ENCODE measurements at regions not wholly inside any gene's neighbourhood (a gene's known extent, or its start where the extent isn't known, plus 50 kb on each side); places are given as distances from the start of the nearest gene placed in this dataset.
"Not testable (repeated sequence)": the region's sequence is repeated elsewhere in the genome, so short reads cannot be mapped to it uniquely, and the experiment has no call there.

DNA sequence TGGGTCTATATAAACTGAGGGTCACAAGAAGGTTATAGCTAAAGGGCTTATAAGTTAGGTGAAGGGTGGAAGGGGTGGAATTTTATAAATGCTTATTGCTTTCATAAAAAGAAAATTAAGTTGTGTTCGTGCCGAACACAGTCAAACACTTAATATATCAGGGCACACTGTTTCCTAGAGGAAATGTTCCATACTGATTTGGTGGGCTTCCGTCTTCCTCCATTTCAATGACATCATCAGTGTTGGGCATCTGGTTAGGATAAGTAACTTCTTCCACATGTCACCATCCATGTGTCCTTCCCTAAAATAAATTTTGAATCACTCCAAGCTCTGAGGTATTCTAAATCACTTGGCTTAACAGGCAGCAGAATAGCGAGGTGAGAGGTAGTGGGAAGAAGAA is 466.4 kb downstream of the MED13L start:
- no peak for DNase-seq (ENCODE audit: low spot score)

DNA sequence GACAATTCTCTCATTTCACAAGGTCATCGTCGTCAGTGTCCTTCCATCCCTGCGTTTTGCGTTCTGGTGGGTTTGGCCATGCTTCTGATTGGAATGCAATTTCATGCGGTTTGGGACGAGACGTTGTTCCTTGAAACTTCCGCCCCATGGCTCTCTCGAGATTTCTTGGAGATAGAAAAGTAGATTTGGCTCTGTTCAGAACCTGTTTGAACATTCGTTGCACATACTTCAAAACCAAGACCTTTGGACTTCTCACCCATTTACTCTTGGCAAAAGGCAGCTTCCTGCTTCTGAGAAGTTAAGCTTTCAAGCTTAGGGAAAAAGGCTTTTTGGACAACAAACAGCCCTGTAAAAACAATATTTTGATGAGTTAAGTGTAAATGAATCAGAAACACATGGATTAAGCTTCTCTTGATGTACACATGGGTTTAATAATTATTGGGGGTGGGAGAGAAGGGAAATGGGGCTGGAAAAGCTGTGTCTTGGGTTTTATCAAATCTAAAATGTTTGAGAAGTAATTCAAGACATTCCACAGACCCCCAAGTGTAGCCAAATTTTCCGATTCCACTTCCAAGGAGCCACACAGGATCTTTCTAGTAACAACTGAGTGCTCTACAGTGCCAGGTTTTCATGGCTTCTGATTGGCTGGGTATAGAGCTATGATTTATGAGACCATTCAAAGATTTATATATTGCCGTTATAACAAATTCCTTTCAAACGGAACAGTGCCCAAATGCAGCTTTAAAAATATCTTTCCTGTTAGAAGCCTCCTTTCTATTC is 467.2 kb downstream of the MED13L start:
- DNase-seq (ENCODE audit: low spot score), result no peak

DNA sequence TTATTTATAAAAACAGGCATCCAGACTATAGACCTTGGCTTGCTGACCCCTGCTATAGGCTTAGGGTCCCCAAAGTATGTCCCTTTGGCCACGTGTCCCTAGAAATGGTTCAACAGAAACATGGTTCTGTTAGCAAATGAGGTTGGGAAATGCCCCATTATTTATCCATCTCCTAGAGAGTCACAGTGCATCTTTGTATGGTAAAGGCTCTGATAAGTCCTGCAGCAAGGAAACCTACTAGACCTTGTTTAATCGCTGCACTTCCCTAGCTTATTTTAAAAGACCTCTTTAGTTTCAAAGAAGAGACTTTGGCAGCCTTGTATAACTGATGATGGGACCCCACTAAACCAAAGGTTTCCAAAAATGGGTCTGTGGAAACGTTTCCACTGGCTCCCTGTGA is 471.5 kb downstream of the MED13L start:
- DNase-seq (ENCODE audit: low spot score), result no peak

DNA sequence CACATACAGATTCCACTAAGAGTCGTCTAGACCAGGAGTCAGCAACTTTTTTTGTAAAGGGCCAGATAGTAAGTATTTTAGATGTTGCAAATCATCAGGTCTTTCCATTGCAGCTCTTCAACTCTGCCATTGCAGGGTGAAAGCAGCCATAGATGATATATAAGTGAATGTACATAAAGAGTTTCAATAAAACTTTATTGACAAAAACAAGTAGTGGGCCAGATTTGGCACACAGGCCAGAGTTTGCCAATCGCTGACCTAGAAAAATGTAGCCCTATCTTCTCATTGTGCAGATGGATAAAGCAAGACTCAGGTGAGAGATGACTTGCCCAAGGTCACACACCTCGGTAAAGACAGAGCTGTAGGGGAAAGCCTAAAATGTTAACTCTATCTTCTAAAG is 474.7 kb downstream of the MED13L start:
- DNase-seq (ENCODE audit: low spot score), result no peak

DNA sequence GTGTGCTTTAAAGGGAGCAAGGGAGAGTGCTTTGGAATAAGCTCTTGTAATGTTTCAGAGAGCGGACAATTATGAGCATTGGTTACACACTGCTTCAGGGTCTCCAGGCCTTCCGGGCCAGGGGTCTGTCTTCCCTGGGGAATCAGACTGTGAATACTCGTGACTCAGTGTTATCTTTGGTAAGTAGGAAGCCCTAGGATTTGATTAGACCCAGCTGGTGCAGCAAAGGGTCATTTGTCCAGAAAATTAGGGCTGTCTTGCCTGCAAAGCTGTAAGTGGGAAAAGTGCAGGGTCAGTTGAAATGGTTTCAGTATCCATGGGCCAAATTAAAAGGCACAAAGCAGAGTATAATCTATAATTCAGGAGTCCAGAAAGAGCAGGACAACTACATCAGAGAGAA is 475.6 kb downstream of the MED13L start:
- DNase-seq (ENCODE audit: low spot score), result no peak

DNA sequence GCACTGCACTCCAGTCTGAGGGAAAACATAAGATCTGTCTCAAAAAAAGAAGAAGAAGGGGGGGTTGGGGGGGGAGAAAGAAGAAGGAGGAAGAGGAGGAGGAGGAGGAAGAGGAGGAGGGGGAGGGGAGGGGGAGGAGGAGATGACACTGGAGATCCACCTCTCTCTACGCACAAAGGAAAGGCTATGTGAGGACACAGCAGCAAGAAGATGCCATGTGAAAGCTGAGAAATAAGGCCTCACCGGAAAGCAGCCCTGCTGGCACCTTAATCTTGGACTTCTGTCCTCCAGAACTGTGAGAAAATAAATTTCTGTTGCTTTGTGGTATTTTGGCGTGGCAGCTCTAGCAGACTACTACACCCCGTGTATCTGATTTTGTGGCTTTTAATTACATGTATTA is 477.9 kb downstream of the MED13L start:
- DNase-seq (ENCODE audit: low spot score), result no peak

DNA sequence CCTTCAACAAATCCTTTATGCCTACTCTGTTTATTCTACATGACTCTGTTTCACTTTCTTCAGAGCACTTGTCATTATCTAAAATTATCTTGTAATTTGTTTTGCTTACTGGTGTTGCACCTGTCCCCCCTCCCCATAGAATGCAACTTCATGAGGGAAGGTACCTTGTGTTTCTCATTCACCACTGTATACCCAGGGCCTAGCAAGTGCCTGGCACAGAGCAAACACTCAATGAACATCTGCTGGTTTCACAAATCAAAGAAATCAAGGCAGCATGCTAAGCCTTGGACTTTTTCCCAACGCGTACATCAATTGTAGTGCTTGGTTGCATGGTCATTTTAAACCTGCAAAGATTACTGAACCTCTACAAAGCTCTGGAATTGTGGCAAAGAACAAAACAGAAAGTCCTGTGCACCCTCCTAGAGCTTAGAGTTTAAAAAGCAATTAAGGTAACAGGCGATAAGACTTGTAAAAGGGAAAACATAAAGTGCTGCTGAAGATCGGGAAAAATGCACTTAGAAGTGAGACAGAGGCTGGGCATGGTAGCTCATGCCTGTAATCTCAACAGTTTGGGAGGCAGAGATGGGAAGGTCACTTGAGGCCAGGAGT is 479.1 kb downstream of the MED13L start:
- no peak for DNase-seq (ENCODE audit: low spot score)

DNA sequence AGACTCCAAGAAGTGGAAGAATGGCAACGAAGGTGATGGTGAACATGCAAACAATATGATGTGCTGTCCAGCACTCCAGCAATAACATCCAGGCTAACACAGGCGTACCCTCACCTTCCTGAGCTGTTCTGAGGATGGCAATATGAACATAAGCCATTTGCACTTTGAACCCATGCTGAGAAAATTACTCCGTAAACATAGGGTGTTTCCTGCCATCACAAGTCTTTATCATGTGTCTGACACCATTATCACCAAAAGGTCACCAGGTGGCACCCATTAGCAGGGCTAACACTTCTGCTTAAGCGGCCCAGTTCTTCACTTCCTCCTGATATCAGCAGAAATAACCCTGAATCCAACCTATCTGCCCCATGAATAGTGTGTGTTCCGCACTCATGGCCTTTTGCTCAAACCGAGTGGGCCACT is 482.8 kb downstream of the MED13L start:
- no peak for DNase-seq (ENCODE audit: low spot score)

DNA sequence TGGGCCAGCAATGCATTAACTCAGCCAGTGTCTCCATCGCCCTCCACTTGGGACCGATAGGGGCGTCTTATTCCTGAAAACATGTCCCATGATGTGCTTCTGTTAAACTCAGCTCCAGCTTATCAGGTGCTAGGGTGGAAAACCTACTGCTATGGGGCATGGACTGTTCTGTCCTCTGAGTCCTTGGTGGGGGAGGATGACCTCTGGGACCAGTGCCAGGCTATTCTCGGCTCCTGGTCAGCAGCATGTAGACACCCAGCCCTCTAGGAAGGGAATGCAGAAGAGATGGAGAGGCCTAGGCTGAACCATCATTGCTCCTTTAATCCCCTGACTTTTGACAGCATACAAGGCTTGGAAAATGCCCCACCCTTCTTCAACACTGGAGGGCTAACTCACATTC is 486.2 kb downstream of the MED13L start:
- DNase-seq (ENCODE audit: low spot score), result no peak

DNA sequence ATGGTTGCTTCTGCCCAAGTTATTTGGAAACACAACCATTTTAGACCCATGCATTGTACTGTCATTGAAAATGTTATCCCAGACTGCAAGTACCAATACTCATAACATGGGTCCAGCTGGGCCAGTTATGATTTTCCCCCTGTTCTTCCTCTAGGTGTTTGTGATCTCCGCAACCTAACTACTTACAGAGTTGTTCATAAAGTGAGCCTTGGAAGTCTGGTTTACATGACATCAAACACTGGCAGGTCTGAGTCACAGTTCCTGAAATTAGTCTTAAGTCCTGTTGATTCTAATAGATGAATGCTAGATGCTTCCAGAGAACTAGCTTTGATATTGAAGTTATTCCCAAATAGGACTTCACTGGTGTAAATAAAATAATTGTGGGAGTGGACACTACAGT is 487.0 kb downstream of the MED13L start:
- no peak for DNase-seq (ENCODE audit: low spot score)

DNA sequence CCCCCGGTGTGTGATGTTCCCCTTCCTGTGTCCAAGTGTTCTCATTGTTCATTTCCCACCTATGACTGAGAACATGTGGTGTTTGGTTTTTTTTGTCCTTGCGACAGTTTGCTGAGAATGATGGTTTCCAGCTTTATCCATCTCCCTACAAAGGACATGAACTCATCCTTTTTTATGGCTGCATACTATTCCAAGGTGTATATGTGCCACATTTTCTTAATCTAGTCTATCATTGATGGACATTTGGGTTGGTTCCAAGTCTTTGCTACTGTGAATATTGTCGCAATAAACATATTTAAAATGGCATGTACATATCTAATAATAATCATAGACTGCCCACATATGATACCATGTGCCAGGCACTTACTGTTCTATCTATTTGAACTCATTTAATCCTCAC is 491.0 kb downstream of the MED13L start:
- DNase-seq (ENCODE audit: low spot score), result not testable (repeated sequence)

DNA sequence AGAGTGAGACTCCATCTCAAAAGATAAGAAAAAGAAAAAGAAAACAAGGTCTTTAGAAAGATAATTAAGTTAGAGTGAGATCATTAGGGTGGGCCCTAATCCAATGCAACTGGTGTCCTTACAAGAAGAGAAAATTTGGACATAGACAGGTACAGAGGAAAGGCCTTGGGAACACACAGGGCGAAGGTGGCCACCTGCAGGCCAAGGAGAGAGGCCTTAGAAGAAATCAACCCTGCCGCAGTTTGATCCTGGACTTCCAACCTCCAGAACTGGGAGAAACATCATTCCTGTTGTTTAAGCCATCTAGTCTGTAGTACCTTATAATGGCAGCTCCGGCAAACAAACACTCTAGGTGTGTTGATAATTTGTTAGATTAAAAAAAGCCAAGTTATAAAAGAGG is 491.9 kb downstream of the MED13L start:
- DNase-seq (ENCODE audit: low spot score), result no peak

DNA sequence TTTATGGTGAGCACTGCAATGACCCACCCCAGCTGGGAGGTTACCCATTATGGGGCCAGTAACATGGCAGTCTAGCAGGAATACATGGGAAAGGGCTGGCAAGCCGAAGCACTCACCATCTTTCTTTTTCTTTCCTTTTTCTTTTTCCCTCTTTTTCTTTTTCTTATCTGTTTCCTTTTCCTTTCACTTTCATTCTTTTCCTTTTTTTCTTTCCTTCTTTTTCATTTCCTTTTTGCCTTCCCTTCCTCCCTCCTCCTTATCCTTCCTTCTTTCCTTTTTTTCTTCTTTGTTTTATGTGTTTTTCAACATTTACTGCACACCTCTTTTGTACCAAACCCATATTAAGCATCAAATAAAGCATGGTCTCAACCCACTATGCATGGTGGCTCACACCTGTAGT is 501.1 kb downstream of the MED13L start:
- DNase-seq (ENCODE audit: low spot score), result peak; percentile 18

DNA sequence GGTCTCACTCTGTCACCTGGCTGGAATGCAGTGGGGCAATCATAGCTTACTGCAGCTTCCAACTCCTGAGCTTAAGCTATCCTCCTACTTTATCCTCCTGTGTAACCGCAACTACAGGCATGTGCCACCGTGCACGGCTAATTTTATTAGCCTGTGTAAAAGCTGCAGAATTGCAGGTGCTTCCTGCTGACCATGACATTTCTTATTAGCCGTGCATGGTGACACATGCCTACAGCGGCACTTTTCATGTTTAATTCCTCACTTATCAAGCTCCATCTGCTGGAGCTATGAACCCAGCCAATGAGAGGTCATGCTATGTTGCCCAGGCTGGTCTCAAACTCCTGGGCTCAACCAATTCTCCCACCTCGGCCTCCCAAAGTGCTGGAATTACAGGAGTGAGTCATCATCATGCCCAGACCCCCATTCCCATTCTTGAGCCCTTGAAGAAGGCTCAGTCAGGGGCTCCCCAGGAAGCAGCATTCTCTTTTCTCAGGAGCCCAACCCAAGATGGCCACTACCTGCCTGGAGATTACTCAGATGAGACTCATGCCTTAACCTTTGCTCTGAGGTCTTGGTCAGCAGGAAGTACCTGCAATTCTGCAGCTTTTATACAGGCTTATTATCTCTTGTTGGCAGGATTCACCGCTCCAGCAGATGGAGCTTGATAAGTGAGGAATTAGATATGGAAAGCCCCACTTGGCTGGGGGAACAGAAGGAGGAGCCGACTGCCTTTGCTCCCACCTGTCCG is 503.2 kb downstream of the MED13L start:
- peak; percentile 40 for DNase-seq (ENCODE audit: low spot score)

DNA sequence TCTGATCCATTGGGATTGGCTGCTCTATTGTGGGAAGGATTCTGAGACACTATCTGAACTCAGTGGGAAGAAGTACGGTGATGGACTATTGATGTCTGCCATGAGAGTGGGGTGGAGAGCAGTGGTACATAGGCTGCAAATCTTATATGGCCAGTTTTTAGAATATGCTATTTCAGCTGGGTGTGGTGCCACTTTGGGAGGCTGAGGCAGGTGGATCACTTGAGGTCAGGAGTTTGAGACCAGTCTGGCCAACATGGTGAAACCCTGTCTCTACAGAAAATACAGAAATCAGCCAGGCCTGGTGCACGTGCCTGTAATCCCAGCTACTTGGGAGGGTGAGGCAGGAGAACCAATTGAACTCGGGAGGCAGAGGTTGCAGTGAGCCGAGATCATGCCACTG is 505.9 kb downstream of the MED13L start:
- DNase-seq (ENCODE audit: low spot score), result no peak

DNA sequence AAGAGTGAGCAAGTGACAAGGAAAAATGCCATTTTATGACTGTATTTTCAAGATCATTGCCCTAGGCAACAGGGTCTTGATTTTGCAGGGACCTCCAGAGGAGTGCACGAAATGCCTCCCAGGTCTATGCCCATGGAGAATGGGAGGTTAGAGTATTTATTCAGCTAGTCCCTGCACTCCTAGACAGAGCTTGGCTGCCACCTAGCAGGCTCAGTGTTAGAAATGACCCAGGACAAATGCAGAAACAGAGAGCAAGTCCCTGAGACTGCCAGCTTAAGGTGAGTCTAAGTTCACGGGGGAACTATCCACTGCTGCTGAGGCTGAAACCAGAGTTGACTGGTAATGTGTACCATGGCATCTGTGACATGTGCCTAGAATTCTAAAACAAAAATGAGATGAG is 506.4 kb downstream of the MED13L start:
- no peak for DNase-seq (ENCODE audit: low spot score)

DNA sequence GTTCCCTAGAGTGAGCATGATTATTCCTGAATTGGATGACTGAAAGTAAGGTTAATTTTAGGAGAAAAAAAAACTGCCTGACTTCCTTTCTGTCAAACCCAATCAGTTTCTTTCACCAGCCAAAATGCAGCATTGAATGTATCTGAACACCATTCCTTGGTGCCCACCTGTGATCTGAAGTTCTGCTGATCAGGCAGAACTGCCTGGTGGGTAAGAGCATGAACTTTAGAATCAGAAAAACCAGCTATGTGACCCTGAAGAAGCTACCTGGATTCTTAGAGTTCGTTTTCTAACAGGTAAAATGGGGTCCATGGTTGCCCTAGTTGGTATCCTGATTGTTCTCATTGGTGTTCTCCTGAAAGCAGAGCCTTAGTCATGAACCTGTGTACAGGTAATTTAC is 506.9 kb downstream of the MED13L start:
- DNase-seq (ENCODE audit: low spot score), result no peak

DNA sequence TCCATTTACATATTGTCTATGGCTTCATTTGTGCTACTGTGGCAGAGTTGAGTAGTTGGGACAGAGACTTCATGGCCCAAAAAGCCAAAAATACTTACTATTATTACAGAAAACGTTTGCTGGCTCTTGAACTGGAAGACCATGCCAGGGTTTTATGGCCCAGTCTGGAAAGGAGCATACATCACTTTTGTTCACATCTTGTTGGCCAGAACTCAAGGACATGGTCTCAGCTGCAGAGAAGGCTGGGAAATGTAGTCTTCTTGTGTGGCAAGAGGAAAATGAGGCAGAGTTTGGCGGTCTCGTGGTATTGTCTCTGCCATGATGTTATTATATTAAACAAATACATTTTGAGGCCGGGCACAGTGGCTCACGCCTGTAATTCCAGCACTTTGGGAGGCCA is 509.6 kb downstream of the MED13L start:
- no peak for DNase-seq (ENCODE audit: low spot score)

DNA sequence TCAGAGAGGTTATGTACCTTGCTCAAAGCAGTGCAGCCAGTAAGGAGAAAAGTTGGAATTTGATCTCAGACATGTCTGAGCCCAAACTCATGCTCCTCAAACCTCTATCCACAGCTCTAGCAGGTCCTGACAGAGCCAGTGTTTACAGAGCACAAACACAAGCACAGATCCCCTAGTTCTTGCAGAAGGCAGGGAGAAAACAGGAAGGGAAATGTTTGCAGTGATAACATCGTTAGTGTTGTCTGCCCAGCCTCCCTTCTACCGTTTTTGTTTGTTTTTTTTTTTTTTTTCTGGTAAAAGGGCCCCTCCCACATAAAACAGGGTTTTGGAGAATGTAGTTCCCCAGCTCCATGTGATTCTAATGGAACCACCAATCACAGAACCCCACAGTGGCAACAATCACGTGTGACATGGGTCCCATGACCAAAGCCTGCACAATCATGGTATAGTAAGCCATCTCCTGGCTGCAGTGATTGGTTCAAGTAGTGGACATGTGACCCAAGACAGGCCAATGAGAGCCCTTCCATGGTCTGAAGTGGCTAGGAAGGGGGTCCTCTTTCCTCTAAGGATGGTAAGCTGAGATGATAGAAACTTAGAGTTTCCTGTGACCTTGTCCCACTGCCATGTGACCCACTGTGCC is 513.4 kb downstream of the MED13L start:
- DNase-seq (ENCODE audit: low spot score), result no peak

DNA sequence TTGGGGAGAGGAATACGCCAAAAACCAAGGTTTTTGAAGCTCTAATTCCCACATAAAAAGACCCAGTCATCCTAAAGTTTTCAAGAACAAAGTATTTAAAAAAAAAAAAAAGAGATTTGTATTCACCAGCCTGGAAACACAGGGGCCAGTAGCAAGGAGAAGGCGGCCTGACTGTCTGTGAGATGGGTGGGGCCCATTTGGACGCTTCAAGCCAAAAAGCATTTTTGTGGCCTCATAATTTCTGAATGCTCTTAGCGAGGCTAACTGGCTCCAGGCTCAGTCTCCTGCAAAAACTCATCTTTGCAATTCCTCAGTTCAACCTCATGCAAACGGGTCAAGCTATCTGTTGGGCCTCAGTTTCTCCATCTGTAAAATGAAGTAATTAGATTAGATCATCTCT is 514.1 kb downstream of the MED13L start:
- DNase-seq (ENCODE audit: low spot score), result no peak

DNA sequence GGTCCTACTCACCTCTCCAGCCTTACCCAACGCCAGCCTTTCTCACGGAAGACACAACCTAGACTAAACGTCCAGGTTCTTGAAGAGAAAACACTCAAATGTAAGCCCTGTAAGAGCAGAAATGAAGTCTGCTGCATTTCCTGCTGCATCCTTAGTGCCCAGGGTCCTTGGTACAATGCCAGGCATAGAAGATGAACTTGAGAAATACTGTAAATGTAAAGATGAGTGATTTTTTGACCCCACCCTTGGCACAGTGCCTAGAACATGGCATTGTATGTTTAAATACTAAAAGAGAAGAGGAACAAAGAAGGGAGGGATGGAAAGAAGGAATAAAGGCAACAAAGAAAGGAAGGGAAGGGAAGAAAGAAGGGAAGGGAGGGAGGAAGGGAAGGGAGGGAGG is 514.6 kb downstream of the MED13L start:
- DNase-seq (ENCODE audit: low spot score), result no peak

DNA sequence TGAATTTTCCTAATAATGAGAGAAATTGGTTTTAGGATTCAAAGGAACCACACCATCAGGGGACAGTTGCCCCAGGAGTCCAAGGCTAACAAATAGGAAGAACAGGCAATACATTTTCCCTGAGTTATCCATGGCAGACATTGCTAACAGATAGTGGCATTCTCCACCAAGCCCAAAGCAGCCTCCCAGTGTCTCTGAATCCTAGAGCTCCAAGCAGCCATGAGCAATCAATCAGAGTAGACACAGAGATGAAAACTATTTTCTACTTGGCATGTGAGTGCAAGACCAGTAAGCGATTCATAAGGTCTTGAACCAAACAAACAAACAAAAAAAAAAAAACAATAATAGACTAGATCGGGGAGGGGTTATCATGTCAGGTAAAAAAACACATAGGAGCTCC is 515.7 kb downstream of the MED13L start:
- peak; percentile 35 for DNase-seq (ENCODE audit: low spot score)

DNA sequence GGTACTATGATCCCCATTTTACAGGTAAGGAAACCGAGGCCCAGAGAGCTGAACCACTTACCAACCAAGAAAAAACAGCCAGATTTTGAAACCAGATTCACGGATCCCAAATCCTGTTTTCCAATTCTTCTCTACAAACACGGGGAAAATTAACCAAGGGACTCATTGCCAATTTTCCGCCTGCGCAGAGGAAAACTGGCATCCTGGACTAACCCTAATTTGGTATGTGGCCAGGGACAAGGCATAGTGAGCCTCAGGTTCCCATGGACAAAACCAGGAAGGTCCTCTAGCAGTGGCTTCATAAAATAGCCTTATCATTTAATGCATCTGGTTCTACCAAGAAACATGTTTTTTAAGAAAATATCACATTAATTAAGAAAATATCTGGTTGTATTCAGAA is 517.3 kb downstream of the MED13L start:
- peak; percentile 22 for DNase-seq (ENCODE audit: low spot score)

Data from ecto neural progenitor cell (in vitro differentiated cells).